ENCODE measurements at regions not wholly inside any gene's neighbourhood (a gene's known extent, or its start where the extent isn't known, plus 50 kb on each side); places are given as distances from the start of the nearest gene placed in this dataset.

DNA sequence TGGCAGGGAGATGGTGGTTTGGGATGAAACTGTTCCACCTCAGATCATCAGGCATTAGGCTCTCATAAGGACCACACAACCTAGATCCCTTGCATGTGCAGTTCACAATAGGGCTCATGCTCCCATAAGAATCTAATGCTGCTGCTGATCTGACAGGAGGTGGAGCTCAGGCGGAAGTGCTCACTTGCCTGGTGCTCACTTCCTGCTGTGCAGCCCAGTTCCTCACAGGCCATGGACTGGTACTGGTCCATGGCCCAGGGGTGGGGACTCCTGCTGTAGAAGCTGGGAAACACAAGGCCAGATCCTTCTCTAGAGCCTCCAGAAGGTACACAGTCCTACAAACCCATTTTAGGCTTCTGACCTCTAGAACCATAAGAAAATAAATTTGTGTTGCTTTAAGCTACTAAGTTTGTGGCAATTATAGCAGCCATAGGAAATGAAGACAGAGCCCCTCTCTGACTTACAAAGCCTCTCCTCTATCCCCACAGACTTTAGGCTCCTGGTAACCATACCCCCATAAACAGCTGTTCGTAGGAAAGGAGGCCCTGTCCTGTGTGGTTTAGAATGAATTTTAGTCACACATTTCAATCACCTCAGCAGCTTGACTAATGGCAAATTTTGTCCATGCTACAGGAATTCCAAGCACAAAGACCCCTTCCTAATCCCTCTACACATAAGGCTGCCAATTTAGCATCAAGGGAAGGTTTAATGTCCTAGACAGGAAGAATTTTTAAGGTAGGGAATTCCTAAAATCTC lies 206.1 kb upstream of the PHYHIPL start:
- no peak for DNase-seq (ENCODE audit: low read depth in 2 of 2)

DNA sequence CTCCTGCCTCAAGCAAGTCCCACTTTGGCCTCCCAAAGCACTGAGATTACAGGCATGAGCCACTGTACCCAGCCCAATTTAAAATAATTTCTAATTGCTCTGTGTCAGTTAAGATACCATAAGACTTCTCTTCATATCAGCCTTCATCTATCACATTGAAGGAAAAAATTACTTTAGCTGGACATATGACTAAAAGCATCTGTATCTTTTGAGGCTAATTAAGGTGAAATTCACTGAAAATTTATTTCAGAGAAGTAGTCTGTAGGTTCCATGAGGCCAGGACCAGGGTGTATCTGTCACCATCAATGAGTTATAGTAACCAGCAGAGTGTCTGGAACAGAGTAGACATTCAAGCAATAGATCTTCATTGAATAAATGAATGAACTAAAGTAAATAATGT lies 205.2 kb upstream of the PHYHIPL start:
- no peak for DNase-seq (ENCODE audit: low read depth in 2 of 2)

DNA sequence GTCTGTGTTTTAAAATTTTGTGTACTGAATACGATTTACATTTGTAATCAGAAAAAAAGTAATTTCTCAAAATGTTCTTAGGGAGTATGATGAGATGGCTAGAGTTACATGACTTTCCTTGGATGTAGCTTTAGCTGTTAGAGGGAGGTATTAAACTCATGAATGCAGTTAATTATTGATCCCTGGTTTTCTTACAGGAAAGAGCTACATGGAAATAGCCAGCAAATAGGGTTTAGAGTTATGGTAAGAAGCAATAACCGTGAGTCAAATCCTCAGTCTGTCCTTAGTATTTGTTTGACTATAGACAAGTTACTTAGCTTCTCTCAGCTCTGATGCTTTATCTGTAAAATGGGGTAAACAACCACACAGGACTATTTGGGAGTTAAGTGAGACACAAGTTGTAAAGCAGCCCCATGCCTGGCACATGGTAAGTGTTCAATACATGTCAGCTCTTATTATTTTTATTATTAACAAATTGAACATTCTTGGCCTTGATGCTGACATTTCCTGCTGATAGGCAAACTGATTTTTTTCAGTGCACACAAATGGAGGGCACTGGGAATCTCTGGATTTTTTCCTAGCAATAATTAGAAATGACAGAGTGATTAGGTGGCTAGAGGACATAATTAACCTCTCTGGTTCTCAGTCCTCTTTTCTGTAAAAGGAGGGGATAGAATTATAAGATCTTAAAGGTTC lies 204.5 kb upstream of the PHYHIPL start:
- DNase-seq (ENCODE audit: low read depth in 2 of 2), result no peak

DNA sequence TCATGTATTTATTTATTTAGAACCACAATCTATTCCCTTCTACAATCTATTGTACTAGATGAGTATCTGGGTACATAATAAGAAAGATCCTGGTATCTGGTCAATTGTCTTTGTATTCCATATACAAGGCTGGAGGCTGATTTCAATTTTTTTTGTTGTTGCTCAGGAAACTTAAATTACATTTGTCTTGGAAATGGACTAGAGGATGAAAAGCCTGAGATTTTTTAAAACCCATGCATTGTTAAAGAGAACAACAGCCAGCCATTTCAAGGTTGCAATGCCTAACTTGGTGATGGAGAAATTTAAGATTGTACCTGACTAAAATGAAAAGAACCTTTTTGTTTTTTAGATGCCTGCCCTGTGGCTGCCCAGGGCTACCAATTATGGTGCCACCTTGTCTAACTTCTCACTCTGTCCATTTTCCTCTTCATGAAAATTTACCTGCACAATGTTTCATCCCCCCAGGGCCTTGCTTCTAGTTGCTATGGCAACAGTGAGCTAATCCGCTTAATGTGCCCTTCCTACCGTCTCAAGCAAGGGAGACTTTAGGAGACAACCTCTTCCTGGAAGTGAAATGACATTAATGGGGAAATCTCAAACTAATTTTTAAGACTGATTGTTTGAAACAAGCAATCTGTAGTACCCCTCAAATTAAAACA lies 203.7 kb upstream of the PHYHIPL start:
- DNase-seq (ENCODE audit: low read depth in 2 of 2), result no peak

DNA sequence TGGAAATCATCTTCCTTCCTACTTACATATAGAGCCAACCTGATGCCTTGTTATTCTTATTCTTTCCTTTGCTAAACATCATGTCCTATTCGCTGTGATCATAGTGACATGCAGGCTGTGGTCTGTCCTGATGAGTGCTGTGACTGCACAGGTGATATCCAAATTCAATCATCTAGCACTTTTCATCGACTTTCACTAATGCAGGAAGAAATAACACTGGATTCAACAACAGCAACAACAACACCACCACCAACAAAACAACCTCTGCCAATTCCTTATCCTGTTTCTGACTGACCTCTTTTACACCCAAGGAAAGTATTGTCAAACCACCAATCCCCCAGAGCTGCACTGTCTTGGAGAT lies 203.2 kb upstream of the PHYHIPL start:
- no peak for DNase-seq (ENCODE audit: low read depth in 2 of 2)

DNA sequence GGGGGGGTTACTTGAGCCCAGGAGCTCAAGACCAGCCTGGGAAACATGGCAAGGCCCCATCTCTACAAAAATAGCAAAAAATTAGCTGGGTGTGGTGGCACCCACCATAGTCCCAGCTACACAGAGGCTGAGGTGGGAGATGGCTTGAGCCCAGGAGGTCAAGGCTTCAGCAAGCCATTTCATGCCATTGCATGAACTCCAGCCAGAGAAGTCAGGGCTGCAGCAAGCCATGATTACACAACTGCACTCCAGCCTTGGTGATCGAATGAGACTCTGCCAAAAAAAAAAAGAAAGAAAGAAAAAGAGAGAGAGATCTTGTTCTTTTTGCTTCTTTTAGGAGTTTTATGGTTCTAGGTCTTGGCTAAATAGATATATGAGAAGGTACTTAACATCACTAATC lies 200.2 kb upstream of the PHYHIPL start:
- DNase-seq (ENCODE audit: low read depth in 2 of 2), result no peak

DNA sequence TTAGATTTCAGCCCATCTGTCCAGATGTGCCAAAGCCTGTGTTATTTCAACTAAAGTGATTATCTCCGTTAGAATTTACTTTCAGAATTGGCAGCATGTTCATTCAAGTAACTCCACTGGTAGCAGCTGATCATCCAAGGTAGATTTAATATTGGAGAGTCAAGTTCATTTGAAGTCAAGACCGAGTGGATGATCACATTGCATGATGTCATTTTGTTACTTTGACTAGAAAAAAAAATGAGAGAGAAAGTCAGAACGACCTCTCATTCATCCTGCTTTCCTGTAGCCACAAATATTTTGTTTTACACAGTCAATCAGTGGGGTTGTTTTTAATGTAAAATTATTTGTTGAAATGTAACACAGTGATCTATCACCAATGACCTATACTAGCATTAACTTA lies 196.7 kb upstream of the PHYHIPL start:
- no peak for DNase-seq (ENCODE audit: low read depth in 2 of 2)

DNA sequence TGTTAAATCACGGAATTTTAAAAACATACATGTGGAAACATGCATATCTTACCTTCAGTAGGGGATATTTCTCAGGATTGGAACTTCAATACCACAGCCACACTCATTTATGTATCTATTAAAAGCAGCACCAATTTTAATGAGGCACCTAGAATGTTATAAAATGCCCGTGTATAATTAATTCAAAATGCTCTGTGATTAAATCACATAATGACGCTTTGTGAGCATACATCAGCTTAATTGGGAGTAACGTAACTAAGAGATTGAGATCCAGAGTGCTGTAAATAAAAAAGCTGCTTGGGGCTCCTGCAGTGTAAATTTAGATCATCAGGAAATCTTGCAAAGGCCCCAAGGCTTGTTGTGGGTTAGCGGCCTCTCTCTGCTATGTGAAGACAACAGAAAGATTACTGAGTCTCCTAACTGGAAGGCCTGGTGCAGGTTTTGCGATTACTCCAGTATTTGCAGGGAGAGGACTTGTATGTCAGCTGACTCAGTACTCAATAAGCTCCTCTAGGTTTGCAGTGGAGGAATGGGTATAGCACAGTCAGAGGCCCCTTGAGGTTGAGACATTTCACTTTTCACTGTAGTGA lies 195.5 kb upstream of the PHYHIPL start:
- no peak for DNase-seq (ENCODE audit: low read depth in 2 of 2)

DNA sequence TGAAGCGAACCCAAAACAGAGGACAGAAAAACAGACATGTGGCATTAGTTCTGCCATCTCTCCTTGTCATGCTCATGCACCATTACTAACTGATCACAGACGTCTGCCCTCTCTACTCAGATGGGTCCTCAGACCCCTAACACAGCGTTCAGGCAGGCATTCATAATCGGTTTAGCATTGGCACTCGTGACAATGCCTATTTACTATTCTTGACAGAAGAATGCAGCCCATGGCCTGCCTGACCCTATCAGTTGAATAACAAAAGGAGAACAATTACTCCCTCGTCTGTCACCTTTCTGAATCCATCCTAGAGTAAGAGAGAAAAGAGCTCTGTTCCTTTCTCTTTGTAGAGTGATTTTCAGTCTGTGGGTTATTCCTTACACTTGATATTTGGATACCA lies 194.6 kb upstream of the PHYHIPL start:
- no peak for DNase-seq (ENCODE audit: low read depth in 2 of 2)

DNA sequence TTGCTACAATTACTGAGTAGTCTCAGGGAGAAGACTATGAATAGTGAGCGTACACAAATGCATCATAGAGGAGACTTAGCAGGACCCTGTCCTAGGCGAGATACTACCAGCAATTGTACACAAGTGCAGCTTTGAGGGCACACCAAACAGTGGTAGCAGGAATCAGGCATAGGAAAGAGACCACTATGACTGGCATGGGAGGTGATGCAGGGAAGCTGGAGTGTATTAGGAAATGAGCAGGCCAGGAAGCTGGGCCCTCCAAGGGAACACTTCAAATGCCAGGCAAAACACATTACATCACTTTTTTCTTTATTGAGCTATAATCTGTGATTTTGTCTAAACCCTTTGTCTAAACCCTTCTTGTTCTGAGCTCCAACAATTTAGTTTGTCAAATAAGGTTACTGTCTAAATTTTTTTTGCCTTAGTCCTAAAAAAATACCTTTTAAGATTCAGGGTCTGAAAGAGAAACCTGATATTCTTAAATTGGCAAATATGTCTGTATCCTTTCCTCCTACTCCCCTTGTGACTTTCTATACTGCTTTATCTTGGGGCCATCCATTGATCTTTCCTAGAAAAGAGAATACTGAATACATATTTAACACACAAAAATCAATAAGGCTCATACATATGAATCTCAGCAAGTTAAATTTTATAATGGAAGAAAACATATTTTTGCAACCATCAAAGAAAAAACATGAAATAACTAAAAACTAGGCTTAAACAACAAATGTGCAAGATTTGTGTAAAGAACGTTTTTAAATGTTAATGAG lies 193.8 kb upstream of the PHYHIPL start:
- no peak for DNase-seq (ENCODE audit: low read depth in 2 of 2)

DNA sequence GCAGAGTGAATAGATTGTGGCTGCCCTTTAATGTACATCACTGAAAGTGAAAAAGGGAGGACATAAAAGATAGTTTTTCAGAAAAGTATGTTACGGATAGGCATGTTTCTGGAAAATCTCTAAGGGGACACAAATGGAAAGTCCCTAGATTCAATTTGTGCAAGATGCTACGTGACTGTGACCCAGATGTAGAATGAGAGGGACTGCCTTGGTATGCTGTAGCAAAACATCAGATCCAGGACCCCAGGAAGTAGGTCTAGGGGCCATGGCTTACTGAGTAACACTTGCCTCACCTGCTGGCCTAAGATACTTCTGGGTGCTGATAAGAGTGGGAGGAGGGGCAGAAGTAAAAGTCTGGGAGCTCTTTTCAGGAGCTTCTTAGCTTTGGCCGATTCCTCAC lies 191.2 kb upstream of the PHYHIPL start:
- no peak for DNase-seq (ENCODE audit: low read depth in 2 of 2)

DNA sequence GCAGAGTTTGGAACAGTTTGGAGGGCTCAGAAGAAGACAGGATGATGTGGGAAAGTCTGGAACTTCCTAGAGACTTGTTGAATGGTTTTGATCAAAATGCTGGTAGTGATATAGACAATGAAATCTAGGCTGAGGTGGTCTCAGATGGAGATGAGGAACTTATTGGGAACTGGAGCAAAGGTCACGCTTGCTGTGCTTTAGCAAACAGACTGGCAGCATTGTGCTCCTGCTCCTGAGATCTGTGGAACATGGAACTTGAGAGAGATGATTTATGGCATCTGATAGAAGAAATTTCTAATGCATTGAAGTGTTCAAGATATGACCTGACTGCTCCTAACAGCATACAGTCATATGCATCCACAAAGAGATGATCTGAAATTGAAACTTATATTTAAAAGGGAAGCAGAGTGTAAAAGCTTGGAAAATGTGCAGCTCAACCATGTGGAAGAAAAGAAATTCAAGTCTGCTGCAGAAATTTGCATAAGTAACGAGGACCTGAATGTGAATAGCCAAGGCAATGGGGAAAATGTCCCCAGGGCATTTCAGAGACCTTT lies 186.9 kb upstream of the PHYHIPL start:
- no peak for DNase-seq (ENCODE audit: low read depth in 2 of 2)

DNA sequence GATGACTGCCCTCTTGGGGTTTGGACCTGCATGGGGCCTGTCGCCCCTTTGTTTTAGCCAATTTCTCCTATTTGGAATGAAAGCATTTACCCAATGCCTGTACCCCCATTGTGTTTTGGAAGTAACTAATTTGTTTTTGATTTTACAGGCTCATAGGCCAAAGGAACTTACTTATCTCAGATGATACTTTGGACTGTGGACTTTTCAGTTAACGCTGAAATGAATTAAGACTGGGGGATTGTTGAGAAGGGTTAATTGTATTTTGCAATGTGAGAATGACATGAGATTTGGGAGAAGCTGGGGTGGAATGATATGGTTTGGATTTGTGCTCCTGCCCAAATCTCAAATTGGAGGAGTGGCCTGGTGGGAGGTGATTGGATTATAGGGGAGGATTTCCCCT lies 185.8 kb upstream of the PHYHIPL start:
- no peak for DNase-seq (ENCODE audit: low read depth in 2 of 2)

DNA sequence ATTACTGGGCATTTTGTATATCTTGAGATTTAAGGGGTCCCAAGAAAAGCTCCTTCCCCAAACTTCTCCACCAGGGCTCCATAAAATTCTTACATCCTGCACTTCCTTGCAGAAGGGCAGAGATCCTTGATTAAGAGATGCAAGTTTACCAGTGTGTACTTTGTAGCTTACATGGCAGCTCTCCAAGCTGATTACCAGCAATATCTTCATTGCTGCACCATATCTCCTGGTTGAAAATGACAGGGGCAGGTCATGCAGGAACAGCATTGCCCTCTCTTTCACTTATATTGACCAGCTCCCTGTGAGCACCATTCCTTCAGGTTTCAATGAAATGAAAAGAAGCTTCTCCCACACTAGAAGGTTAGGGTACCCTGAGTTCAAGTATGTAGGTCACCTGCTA lies 184.6 kb upstream of the PHYHIPL start:
- no peak for DNase-seq (ENCODE audit: low read depth in 2 of 2)

DNA sequence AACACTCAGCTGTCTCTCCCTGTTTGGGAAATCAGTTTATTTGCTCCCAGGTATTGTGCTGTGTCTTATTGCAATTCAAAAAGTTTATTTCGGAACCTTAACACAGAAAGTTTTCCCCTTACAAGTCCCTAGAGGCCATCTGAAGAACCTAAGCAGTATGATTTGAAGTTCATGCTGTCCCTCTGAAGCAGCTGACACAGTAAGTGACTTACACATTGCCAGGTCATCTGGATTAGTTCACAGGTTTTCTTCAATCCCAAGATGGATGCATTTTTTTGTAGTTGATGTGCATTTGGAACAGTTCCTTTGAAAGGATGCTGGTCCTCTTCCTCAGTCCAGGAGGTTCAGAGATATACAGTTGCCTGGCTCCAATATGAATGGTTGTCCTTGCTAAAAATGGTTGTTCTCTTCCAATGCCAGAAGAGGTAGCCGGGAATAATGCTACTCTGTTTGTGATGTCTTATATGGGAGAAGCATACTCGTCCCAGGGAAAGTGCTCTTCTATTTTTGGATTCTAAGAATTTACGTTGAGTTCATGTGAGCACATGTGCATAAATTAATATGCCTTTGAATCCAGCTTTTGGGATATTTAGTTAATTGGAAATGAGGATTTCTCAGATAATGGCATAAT lies 183.5 kb upstream of the PHYHIPL start:
- no peak for DNase-seq (ENCODE audit: low read depth in 2 of 2)

DNA sequence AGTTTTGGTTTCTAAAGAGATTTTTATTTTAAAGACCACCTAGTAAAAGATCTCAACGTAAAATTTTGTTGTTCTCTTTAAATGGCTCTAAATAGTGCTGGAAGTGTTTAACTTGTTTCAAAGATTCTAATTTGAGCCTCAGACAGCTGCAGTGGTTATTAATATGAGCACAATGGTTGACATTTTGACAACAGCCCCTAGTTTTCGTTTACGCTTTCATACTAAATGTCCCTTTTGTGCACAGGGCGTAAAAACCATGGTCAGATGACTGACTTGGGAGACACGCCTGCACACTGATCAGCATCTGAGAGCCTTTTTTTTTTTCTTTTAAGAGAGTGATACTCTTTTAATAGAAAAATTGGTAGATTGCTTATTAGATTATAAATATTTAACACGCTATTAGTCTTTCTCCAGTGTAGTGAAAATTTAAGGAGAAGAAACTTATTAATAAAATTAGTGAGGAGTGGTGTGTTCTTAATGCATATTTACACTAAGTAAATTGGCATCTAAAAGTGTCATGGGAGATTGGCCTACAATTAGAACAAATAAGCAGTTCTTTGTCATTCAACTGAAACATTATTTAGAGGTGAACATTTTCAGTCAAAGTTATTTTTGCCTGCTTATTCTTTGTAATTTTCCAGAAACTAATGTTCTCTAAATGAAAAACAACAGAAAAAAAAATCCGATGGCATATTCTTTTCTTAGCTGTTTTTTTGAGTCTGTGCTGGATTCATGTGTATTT lies 182.8 kb upstream of the PHYHIPL start:
- no peak for DNase-seq (ENCODE audit: low read depth in 2 of 2)

DNA sequence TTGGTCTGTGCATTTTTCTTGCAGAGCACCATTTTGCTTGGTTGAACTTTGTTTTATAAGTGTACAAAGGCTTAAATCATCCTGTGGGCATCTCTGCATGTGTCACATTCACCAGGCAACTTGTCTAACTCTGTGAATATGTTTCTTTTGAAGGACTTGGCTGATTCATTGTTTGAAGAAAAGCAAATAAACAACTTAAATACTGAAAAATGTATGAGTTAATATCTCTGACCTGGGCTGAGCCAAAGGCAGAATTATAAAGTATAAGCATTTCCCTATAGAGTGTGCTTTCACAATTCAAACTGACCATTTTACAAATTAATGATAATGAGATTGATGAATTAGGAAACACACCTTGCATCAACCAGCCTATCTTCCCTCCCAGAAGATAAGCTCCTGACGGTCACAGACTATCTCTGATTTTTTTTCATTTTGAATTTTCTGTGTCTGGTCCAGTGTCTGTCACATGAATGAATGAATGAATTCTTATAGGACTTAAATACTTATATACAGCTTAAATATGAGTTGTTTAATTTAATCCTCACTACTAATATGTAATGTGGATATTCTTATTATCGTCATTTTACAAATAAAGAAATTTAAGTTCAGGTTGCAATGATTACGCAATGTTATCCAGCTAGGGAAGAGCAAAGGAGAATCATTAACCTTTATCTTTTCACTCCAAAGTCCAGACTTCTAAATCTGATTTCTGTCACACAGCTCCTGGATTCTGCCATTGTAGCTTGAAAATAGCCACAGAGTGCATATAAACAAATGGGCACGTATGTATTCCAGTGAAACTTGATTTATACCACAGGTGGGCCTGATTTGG lies 182.0 kb upstream of the PHYHIPL start:
- no peak for DNase-seq (ENCODE audit: low read depth in 2 of 2)

DNA sequence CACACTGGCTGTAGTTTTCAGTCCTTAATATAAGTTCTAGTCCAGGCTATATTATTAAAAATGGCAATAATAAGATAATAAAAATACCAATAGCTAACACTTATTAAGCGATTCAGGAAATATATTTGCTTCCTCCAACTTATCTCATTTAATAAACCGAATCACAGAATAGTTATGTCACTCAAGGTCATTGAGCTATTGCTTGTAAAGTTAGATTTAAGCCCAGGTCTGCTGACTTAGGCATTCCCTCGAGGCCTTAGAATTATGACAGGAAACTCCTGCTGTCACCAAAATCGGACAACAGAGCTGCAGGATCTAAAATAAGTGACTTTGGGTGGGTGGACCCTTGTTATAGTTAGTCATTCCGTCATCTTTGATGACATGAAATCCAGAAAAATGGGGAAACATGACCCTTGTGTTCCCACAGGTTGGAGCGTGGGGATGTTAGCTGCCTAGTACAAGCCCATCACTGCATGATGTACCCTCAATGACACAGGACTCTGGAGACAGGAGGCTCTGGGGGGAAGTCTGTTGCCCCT lies 181.3 kb upstream of the PHYHIPL start:
- DNase-seq (ENCODE audit: low read depth in 2 of 2), result no peak

DNA sequence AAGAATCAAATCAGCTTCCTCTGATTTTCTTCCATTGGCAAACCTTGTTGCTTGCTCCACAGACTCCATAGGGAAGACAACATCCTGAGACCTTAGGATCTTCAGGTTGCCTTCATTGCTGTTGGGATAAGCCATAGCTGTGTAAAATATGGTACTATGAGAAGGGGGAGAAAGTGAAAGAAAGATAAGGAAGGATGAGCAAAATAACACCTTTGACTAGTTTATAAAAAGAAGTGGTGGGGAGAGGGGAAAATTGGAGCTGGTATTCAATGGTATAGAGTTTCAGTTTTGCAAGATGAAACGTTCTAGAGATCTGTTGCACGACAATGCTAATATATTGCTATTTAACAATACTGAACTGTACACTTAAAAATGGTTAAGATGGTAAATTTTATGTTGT lies 180.4 kb upstream of the PHYHIPL start:
- DNase-seq (ENCODE audit: low read depth in 2 of 2), result no peak
